Tibial nerve (tissue), 3 donors: ENCODE measurements at regions not wholly inside any gene's neighbourhood (a gene's known extent, or its start where the extent isn't known, plus 50 kb on each side); places are given as distances from the start of the nearest gene placed in this dataset.

ENCODE experiments used
- CTCF ChIP-seq, 5 experiments: fragments of 200-600 bp in 3 of 5; fragments of 450-650 bp in 2 of 5; sonication (generic) in 3 of 5; IDR thresholded peaks; one replicate each; pipeline ENCODE4 v1.5.1; 2016 to 2019; ENCODE audit warnings: antibody characterized with exemption in 5 of 5, mild to moderate bottlenecking in 3 of 5, moderate library complexity in 2 of 5
- POLR2A ChIP-seq, 2 donors: fragments of 450-650 bp; IDR thresholded peaks; one replicate each; pipeline ENCODE4 v1.6.1; 2017; ENCODE audit warnings: antibody characterized with exemption in 2 of 2, mild to moderate bottlenecking in 2 of 2, moderate library complexity in 2 of 2

- TF ChIP-seq POLR2A (IDR thresholded peaks at IDR 0.05), result no peak
- no peak for TF ChIP-seq CTCF (IDR thresholded peaks at IDR 0.05)
Observed at GRCh38 chr14:92252323-92252722, 70.6 kb upstream of the SLC24A4 start.
